ENCODE measurements at regions not wholly inside any gene's neighbourhood (a gene's known extent, or its start where the extent isn't known, plus 50 kb on each side); places are given as distances from the start of the nearest gene placed in this dataset.

GRCh38 chr1:198472997-198473396, 67.5 kb downstream of the ATP6V1G3 start:
- no peak for DNase-seq
- no peaks in the 10 kb centered on the region for H3K4me1 Mint-ChIP-seq (ENCODE audit: low read depth)
- CTCF ChIA-PET, result no interaction called here
- POLR2A ChIA-PET, result no interaction called here
- peaks cover 1% of the 10 kb centered on the region for H3K9me3 Mint-ChIP-seq (ENCODE audit: insufficient read depth)
- ATAC-seq, result no peak
- no peak overlapping the region for H3K27ac Mint-ChIP-seq
- no peak overlapping the region for H3K4me3 Mint-ChIP-seq
- no peaks in the 10 kb centered on the region for H3K27me3 Mint-ChIP-seq (ENCODE audit: low read depth)
- peaks cover 2% of the 10 kb centered on the region for H3K36me3 Mint-ChIP-seq (ENCODE audit: low read depth)

GRCh38 chr1:198472119-198472518, 68.4 kb downstream of the ATP6V1G3 start:
- ChIA-PET CTCF (no interaction called here), POLR2A (no interaction called here)
- Mint-ChIP-seq H3K4me3 (no peak overlapping the region), H3K36me3 (ENCODE audit: low read depth) (peaks cover 2% of the 10 kb centered on the region), H3K9me3 (ENCODE audit: insufficient read depth) (no peaks in the 10 kb centered on the region), H3K27ac (no peak overlapping the region), H3K4me1 (ENCODE audit: low read depth) (no peaks in the 10 kb centered on the region), H3K27me3 (ENCODE audit: low read depth) (peaks cover 2% of the 10 kb centered on the region)
- ATAC-seq (no peak), DNase-seq (no peak)

GRCh38 chr1:198467907-198468306, 72.6 kb downstream of the ATP6V1G3 start:
- ChIA-PET POLR2A (no interaction called here), CTCF (interaction anchor here (0.6 to 2.0 kb wide), 6 partner anchors 23 to 947 kb away, joined by 3 to 7 read pairs (median 4); no protein-coding TSS in a partner anchor)
- no peaks in the 10 kb centered on the region for H3K9me3 Mint-ChIP-seq (ENCODE audit: insufficient read depth)

GRCh38 chr1:198467342-198467741, 73.1 kb downstream of the ATP6V1G3 start:
- H3K9me3 Mint-ChIP-seq (ENCODE audit: insufficient read depth), result no peaks in the 10 kb centered on the region
- H3K4me1 Mint-ChIP-seq (ENCODE audit: low read depth), result no peaks in the 10 kb centered on the region
- H3K27me3 Mint-ChIP-seq (ENCODE audit: low read depth), result peaks cover 2% of the 10 kb centered on the region
- ATAC-seq, result no peak
- H3K27ac Mint-ChIP-seq, result no peak overlapping the region
- H3K36me3 Mint-ChIP-seq (ENCODE audit: low read depth), result no peaks in the 10 kb centered on the region
- ChIA-PET POLR2A (no interaction called here), CTCF (interaction anchor here (0.6 to 2.0 kb wide), 7 partner anchors 20 to 946 kb away, joined by 3 to 7 read pairs (median 3); no protein-coding TSS in a partner anchor)
- DNase-seq, result no peak
- H3K4me3 Mint-ChIP-seq, result no peak overlapping the region

More at GRCh38 chr1:198467907-198468306, 72.6 kb downstream of the ATP6V1G3 start:
- H3K36me3 Mint-ChIP-seq (ENCODE audit: low read depth), result no peaks in the 10 kb centered on the region
- H3K4me1 Mint-ChIP-seq (ENCODE audit: low read depth), result no peaks in the 10 kb centered on the region
- DNase-seq (no peak), ATAC-seq (no peak)
- H3K4me3 Mint-ChIP-seq, result no peak overlapping the region
- H3K27ac Mint-ChIP-seq, result no peak overlapping the region
- H3K27me3 Mint-ChIP-seq (ENCODE audit: low read depth), result peaks cover 2% of the 10 kb centered on the region

- DNase-seq (no peak), ATAC-seq (peak; percentile 60)
- ChIA-PET POLR2A (no interaction called here), CTCF (interaction anchor here (0.6 to 2.7 kb wide), 15 partner anchors 14 to 1065 kb away, joined by 3 to 9 read pairs (median 3); partner anchors contain the start of gene LHX9)
- Mint-ChIP-seq H3K36me3 (ENCODE audit: low read depth) (no peaks in the 10 kb centered on the region), H3K4me3 (no peak overlapping the region), H3K9me3 (ENCODE audit: insufficient read depth) (no peaks in the 10 kb centered on the region), H3K27ac (no peak overlapping the region), H3K27me3 (ENCODE audit: low read depth) (peaks cover 2% of the 10 kb centered on the region), H3K4me1 (ENCODE audit: low read depth) (no peaks in the 10 kb centered on the region)
These were observed 75.0 kb downstream of the ATP6V1G3 start for GRCh38 chr1:198465201-198466144.

- ATAC-seq (no peak), DNase-seq (no peak)
- CTCF ChIA-PET, result interaction anchor here (0.7 to 2.7 kb wide), 5 partner anchors 222 to 879 kb away, joined by 3 to 9 read pairs (median 3); no protein-coding TSS in a partner anchor
- Mint-ChIP-seq H3K9me3 (ENCODE audit: insufficient read depth) (no peaks in the 10 kb centered on the region), H3K4me3 (no peak overlapping the region), H3K27ac (no peak overlapping the region), H3K4me1 (ENCODE audit: low read depth) (no peaks in the 10 kb centered on the region), H3K36me3 (ENCODE audit: low read depth) (no peaks in the 10 kb centered on the region), H3K27me3 (ENCODE audit: low read depth) (peaks cover 2% of the 10 kb centered on the region)
- POLR2A ChIA-PET, result no interaction called here
These were observed 76.8 kb downstream of the ATP6V1G3 start for GRCh38 chr1:198463709-198464108.

- POLR2A ChIA-PET, result no interaction called here
- Mint-ChIP-seq H3K4me3 (no peak overlapping the region), H3K9me3 (ENCODE audit: insufficient read depth) (no peaks in the 10 kb centered on the region), H3K27me3 (ENCODE audit: low read depth) (peaks cover under 1% of the 10 kb centered on the region), H3K36me3 (ENCODE audit: low read depth) (no peaks in the 10 kb centered on the region), H3K4me1 (ENCODE audit: low read depth) (no peaks in the 10 kb centered on the region), H3K27ac (no peak overlapping the region)
- CTCF ChIA-PET, result no interaction called here
- ATAC-seq (no peak), DNase-seq (no peak)
These were observed 78.0 kb downstream of the ATP6V1G3 start for GRCh38 chr1:198462365-198463019.

- ChIA-PET POLR2A (no interaction called here), CTCF (no interaction called here)
- Mint-ChIP-seq H3K4me1 (ENCODE audit: low read depth) (no peaks in the 10 kb centered on the region), H3K4me3 (no peak overlapping the region), H3K27ac (no peak overlapping the region), H3K36me3 (ENCODE audit: low read depth) (no peaks in the 10 kb centered on the region), H3K9me3 (ENCODE audit: insufficient read depth) (peaks cover 3% of the 10 kb centered on the region), H3K27me3 (ENCODE audit: low read depth) (no peaks in the 10 kb centered on the region)
- ATAC-seq (no peak), DNase-seq (no peak)
These were observed 84.5 kb downstream of the ATP6V1G3 start for GRCh38 chr1:198455966-198456365.

- H3K27ac Mint-ChIP-seq, result no peak overlapping the region
- no peaks in the 10 kb centered on the region for H3K27me3 Mint-ChIP-seq (ENCODE audit: low read depth)
- H3K9me3 Mint-ChIP-seq (ENCODE audit: insufficient read depth), result no peaks in the 10 kb centered on the region
- no peak overlapping the region for H3K4me3 Mint-ChIP-seq
- POLR2A ChIA-PET, result no interaction called here
- no peaks in the 10 kb centered on the region for H3K36me3 Mint-ChIP-seq (ENCODE audit: low read depth)
- ATAC-seq (no peak), DNase-seq (no peak)
- CTCF ChIA-PET, result no interaction called here
- H3K4me1 Mint-ChIP-seq (ENCODE audit: low read depth), result peaks cover 2% of the 10 kb centered on the region
These were observed 90.6 kb downstream of the ATP6V1G3 start for GRCh38 chr1:198449727-198450433.

GRCh38 chr1:198449261-198449660, 91.2 kb downstream of the ATP6V1G3 start:
- no peak overlapping the region for H3K27ac Mint-ChIP-seq
- ChIA-PET POLR2A (no interaction called here), CTCF (no interaction called here)
- peaks cover 2% of the 10 kb centered on the region for H3K4me1 Mint-ChIP-seq (ENCODE audit: low read depth)
- no peaks in the 10 kb centered on the region for H3K27me3 Mint-ChIP-seq (ENCODE audit: low read depth)
- H3K9me3 Mint-ChIP-seq (ENCODE audit: insufficient read depth), result no peaks in the 10 kb centered on the region
- H3K36me3 Mint-ChIP-seq (ENCODE audit: low read depth), result no peaks in the 10 kb centered on the region
- no peak overlapping the region for H3K4me3 Mint-ChIP-seq
- ATAC-seq (no peak), DNase-seq (no peak)

GRCh38 chr1:198447468-198447867, 93.0 kb downstream of the ATP6V1G3 start:
- Mint-ChIP-seq H3K36me3 (ENCODE audit: low read depth) (no peaks in the 10 kb centered on the region), H3K4me3 (no peak overlapping the region), H3K27me3 (ENCODE audit: low read depth) (peaks cover 5% of the 10 kb centered on the region), H3K4me1 (ENCODE audit: low read depth) (peaks cover 2% of the 10 kb centered on the region), H3K9me3 (ENCODE audit: insufficient read depth) (no peaks in the 10 kb centered on the region), H3K27ac (no peak overlapping the region)
- DNase-seq (no peak), ATAC-seq (no peak)
- POLR2A ChIA-PET, result no interaction called here
- CTCF ChIA-PET, result no interaction called here

GRCh38 chr1:198445872-198446271, 94.6 kb downstream of the ATP6V1G3 start:
- no peaks in the 10 kb centered on the region for H3K9me3 Mint-ChIP-seq (ENCODE audit: insufficient read depth)
- CTCF ChIA-PET, result no interaction called here
- H3K36me3 Mint-ChIP-seq (ENCODE audit: low read depth), result no peaks in the 10 kb centered on the region
- no peak overlapping the region for H3K4me3 Mint-ChIP-seq
- ATAC-seq (no peak), DNase-seq (no peak)
- peaks cover 5% of the 10 kb centered on the region for H3K27me3 Mint-ChIP-seq (ENCODE audit: low read depth)
- no peak overlapping the region for H3K27ac Mint-ChIP-seq
- H3K4me1 Mint-ChIP-seq (ENCODE audit: low read depth), result peaks cover 2% of the 10 kb centered on the region
- POLR2A ChIA-PET, result no interaction called here
